Stimulated activated CD8-positive, alpha-beta memory T cell treated with anti-CD3 and anti-CD28 coated beads, Interleukin-12 subunit alpha, Interleukin-12 subunit beta, amount 100 ng/mL, for 1 hour (primary cell): ENCODE measurements at regions not wholly inside any gene's neighbourhood (a gene's known extent, or its start where the extent isn't known, plus 50 kb on each side); places are given as distances from the start of the nearest gene placed in this dataset.

Experiments
- DNase-seq: peaks from one replicate; pipeline ENCODE4 v3.0.0-alpha.2; 2020; ENCODE audit warnings: low read depth

GRCh38 chr16:85460252-85461021 lies 152.7 kb upstream of the GSE1 start:
- DNase-seq = no peak

GRCh38 chr16:85461022-85461813 lies 151.9 kb upstream of the GSE1 start:
- no peak for DNase-seq

GRCh38 chr16:85461814-85462713 lies 151.1 kb upstream of the GSE1 start:
- DNase-seq = no peak

GRCh38 chr16:85462714-85463611 lies 150.2 kb upstream of the GSE1 start:
- no peak for DNase-seq

GRCh38 chr16:85463672-85464382 lies 149.3 kb upstream of the GSE1 start:
- no peak for DNase-seq

GRCh38 chr16:85464383-85465305 lies 148.5 kb upstream of the GSE1 start:
- no peak for DNase-seq

GRCh38 chr16:85465328-85466303 lies 147.5 kb upstream of the GSE1 start:
- no peak for DNase-seq

GRCh38 chr16:85466304-85466700 lies 146.8 kb upstream of the GSE1 start:
- DNase-seq = no peak

- no peak for DNase-seq
Observed at GRCh38 chr16:85466989-85467388, 146.1 kb upstream of the GSE1 start.

- no peak for DNase-seq
Observed at GRCh38 chr16:85469929-85470590, 143.1 kb upstream of the GSE1 start.

- no peak for DNase-seq
Observed at GRCh38 chr16:85470873-85471272, 142.2 kb upstream of the GSE1 start.

GRCh38 chr16:85471469-85472431 lies 141.4 kb upstream of the GSE1 start:
- DNase-seq = no peak

GRCh38 chr16:85472514-85472913 lies 140.6 kb upstream of the GSE1 start:
- no peak for DNase-seq

GRCh38 chr16:85473323-85473722 lies 139.8 kb upstream of the GSE1 start:
- no peak for DNase-seq

- DNase-seq = no peak
Observed at GRCh38 chr16:85473909-85474620, 139.1 kb upstream of the GSE1 start.
